ENCODE measurements at regions not wholly inside any gene's neighbourhood (a gene's known extent, or its start where the extent isn't known, plus 50 kb on each side); places are given as distances from the start of the nearest gene placed in this dataset.

DNA sequence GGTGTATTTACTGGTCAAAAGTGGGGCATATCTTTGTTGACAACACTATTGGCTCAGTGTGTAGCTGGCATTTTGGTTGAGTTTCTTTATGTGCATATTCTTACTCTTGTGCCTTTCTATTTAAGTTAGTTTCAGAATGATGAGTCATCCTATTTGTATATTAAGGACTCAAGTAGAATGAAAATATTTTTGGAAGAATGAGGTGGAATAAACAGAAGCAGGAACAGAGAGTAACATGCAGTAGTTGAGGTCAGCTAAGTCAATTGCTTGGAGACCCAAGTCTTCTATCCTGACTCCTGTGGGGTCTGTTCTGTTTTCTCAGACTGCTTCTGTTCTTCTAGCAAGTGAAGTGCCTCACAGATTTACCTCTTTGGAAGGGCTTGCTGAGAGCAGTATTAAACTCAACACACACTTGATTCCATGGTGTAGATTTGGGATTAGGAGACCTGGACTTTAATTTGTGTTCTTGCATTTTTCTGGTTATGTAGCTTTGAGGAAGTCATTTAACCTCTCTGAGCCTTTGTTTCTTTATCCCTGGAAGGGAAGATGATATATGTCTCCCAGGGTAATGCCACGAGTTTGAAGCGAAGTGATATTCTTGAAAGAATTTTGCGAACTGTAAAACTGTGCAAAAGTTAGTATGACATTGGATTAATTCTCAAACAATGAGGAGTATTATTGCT lies 324.3 kb downstream of the QKI start:
- intact Hi-C loops (cut with micrococcal nuclease): no loop called here
- ChIA-PET CTCF (interaction anchor here (1.4 kb wide), 1 partner anchor 13 kb away, joined by 3 read pairs; no protein-coding TSS in a partner anchor), POLR2A (ENCODE audit: unreplicated experiment) (no interaction called here)
- Histone ChIP-seq H2BK15ac (ENCODE audit: low read depth, low read length) (no peak overlapping the region), H2AK9ac (replicated peaks; ENCODE audit: low read depth, low read length, poor library complexity) (no peak overlapping the region), H4K20me1 (ENCODE audit: insufficient read depth, low read length) (no peaks in the 10 kb centered on the region), H3K23ac (ENCODE audit: low read depth, low read length) (no peak overlapping the region), H3K27me3 (ENCODE audit: control insufficient read depth, insufficient read depth, low read length) (peaks cover 4% of the 10 kb centered on the region), H3K9me1 (ENCODE audit: insufficient read depth, low read length) (peaks cover 4% of the 10 kb centered on the region; the same call in 1 of the 2 replicates), H4K91ac (ENCODE audit: insufficient read depth, low read depth, low read length) (no peak overlapping the region), H2BK5ac (ENCODE audit: low read depth, low read length, poor library complexity, severe bottlenecking) (no peak overlapping the region), H3K56ac (ENCODE audit: extremely low read depth, insufficient read depth, low read length) (no peak overlapping the region), H3K14ac (replicated peaks; ENCODE audit: low read depth, low read length) (no peak overlapping the region), H2BK120ac (ENCODE audit: low read depth, low read length) (peak overlapping the region; percentile 44; the same call in 1 of the 2 replicates), H3K9ac (ENCODE audit: low read depth, low read length) (no peak overlapping the region), H3K79me1 (ENCODE audit: low read depth in 1 of 2, low read length in 2 of 2) (no peaks in the 10 kb centered on the region), H3K36me3 (ENCODE audit: control insufficient read depth, insufficient read depth, low read length) (no peaks in the 10 kb centered on the region), H2AK5ac (ENCODE audit: low read depth, low read length) (no peak overlapping the region), H3K4me3 (ENCODE audit: insufficient read depth, low read depth, low read length) (no peak overlapping the region), H3K9me3 (ENCODE audit: control insufficient read depth, insufficient read depth, low read length) (no peaks in the 10 kb centered on the region), H3K4ac (ENCODE audit: low read depth, low read length) (no peak overlapping the region), H2AFZ (replicated peaks; ENCODE audit: low read length, poor library complexity) (no peak overlapping the region), H4K5ac (ENCODE audit: low read depth, low read length) (no peak overlapping the region), H3K4me1 (ENCODE audit: control insufficient read depth, insufficient read depth, low read length) (peaks cover 4% of the 10 kb centered on the region), H4K8ac (ENCODE audit: low read depth in 2 of 2, low read length in 2 of 2) (no peak overlapping the region), H3K18ac (ENCODE audit: low read depth, low read length) (peak overlapping the region; percentile 0; the same call in 1 of the 2 replicates), H3K4me2 (ENCODE audit: low read depth, low read length) (peak overlapping the region; percentile 6; the same call in 1 of the 2 replicates), H2BK20ac (ENCODE audit: low read depth, low read length) (no peak overlapping the region), H3K27ac (ENCODE audit: insufficient read depth, low read length) (no peak overlapping the region)
- WGBS, 2 experiments (ENCODE audit: extremely low coverage in 2 of 2, insufficient read length in 1 of 2): no CpG with 5 or more reads among the region's 3 CpGs
- DNase-seq (peak; percentile 55), ATAC-seq (ENCODE audit: low read depth) (peak; percentile 91)
- BruUV-seq (replicated peaks): no TSS peak
- dilution Hi-C loops (cut with HindIII; ENCODE audit: low sequenced_read_pairs, unreplicated experiment): no loop called here
- in situ Hi-C loops (cut with MboI; ENCODE audit: low sequenced_read_pairs): no loop called here
- TF ChIP-seq SMC3 (IDR thresholded peaks at IDR 0.05; ENCODE audit: low read depth, low read length): no peak
- peak; percentile 86 for TF ChIP-seq FOS (IDR thresholded peaks at IDR 0.05; ENCODE audit: low read depth, low read length)
- TF ChIP-seq MAFK (IDR thresholded peaks at IDR 0.05; ENCODE audit: low read depth, low read length): peak; percentile 69
- TF ChIP-seq BHLHE40 (IDR thresholded peaks at IDR 0.05; ENCODE audit: low read depth, low read length): peak; percentile 16; the same call in 1 of the 2 replicates
- peak; percentile 81 for TF ChIP-seq NFE2L2 (IDR thresholded peaks at IDR 0.05; ENCODE audit: low read depth, low read length)

Data from IMR-90 (cell line).